SU-DHL-6 (cell line): ENCODE measurements at regions not wholly inside any gene's neighbourhood (a gene's known extent, or its start where the extent isn't known, plus 50 kb on each side); places are given as distances from the start of the nearest gene placed in this dataset.

Experiments
- CTCF ChIP-seq: fragments of 200-600 bp; sonication (generic); IDR thresholded peaks from one replicate; pipeline ENCODE4 v1.5.1; 2017; ENCODE audit warnings: antibody characterized with exemption, mild to moderate bottlenecking, low read length, moderate library complexity; ENCODE audit not compliant: insufficient read depth, poor library complexity, severe bottlenecking
- EZH2phosphoT487 ChIP-seq: fragments of 200-600 bp; sonication (generic), shearing (Covaris generic); conservative IDR thresholded peaks from 2 replicates; pipeline ENCODE4 v1.6.1; 2018; ENCODE audit warnings: mild to moderate bottlenecking, antibody characterized with exemption, low read length, moderate library complexity, mixed read lengths

- no peak for TF ChIP-seq CTCF
- TF ChIP-seq EZH2phosphoT487: no peak
Observed at GRCh38 chr13:53112522-53112921, 83.9 kb downstream of the OLFM4 start.
